Mesendoderm (in vitro differentiated cells): ENCODE measurements at regions not wholly inside any gene's neighbourhood (a gene's known extent, or its start where the extent isn't known, plus 50 kb on each side); places are given as distances from the start of the nearest gene placed in this dataset.

Source experiments
- DNase-seq: peaks from one replicate; pipeline ENCODE4 v3.0.0; 2013
- H2AK5ac ChIP-seq: 2 replicates; pipeline ENCODE4 v1.6.1; 2013; ENCODE audit warnings: low read length, inconsistent platforms
- H2BK120ac ChIP-seq: 2 replicates; pipeline ENCODE4 v1.6.1; 2013; ENCODE audit warnings: low read depth, mild to moderate bottlenecking, low read length, moderate library complexity, mixed read lengths
- H2BK15ac ChIP-seq: replicated peaks from 2 replicates; pipeline ENCODE4 v1.6.1; 2013; ENCODE audit warnings: low read depth, mild to moderate bottlenecking, moderate library complexity
- H2BK5ac ChIP-seq: 2 replicates; pipeline ENCODE4 v1.6.1; 2013; ENCODE audit warnings: low read length, inconsistent platforms
- H3K18ac ChIP-seq: 2 replicates; pipeline ENCODE4 v1.6.1; 2013; ENCODE audit warnings: mild to moderate bottlenecking, low read length, mixed read lengths
- H3K23ac ChIP-seq: one replicate; pipeline ENCODE4 v1.6.1; 2013; ENCODE audit warnings: low read length
- H3K27ac ChIP-seq: 2 replicates; pipeline ENCODE4 v1.5.1; 2013; ENCODE audit warnings: low read depth, mild to moderate bottlenecking, inconsistent platforms, low read length, moderate library complexity
- H3K27me3 ChIP-seq: 2 replicates; pipeline ENCODE4 v1.6.1; 2013; ENCODE audit warnings: low read length, control low read depth, mild to moderate bottlenecking, inconsistent platforms; ENCODE audit not compliant: insufficient read depth, poor library complexity
- H3K36me3 ChIP-seq: 2 replicates; pipeline ENCODE4 v1.6.1; 2013; ENCODE audit warnings: low read length, inconsistent platforms; ENCODE audit not compliant: control insufficient read depth, insufficient read depth
- H3K4ac ChIP-seq: one replicate; pipeline ENCODE4 v1.6.1; 2013; ENCODE audit warnings: low read depth, mild to moderate bottlenecking, low read length, moderate library complexity
- H3K4me1 ChIP-seq: 2 replicates; pipeline ENCODE4 v1.6.1; 2013; ENCODE audit warnings: low read depth, low read length, inconsistent platforms; ENCODE audit not compliant: control insufficient read depth
- H3K4me2 ChIP-seq: 2 replicates; pipeline ENCODE4 v1.6.1; 2013; ENCODE audit warnings: low read length
- H3K4me3 ChIP-seq: 2 replicates; pipeline ENCODE4 v1.5.1; 2013; ENCODE audit warnings: mild to moderate bottlenecking, low read length
- H3K56ac ChIP-seq: one replicate; pipeline ENCODE4 v1.6.1; 2013; ENCODE audit warnings: low read length
- H3K79me1 ChIP-seq: 2 replicates; pipeline ENCODE4 v1.6.1; 2013; ENCODE audit warnings: low read length, inconsistent platforms
- H3K79me2 ChIP-seq: 2 replicates; pipeline ENCODE4 v1.6.1; 2013; ENCODE audit warnings: mild to moderate bottlenecking, low read length; ENCODE audit not compliant: control insufficient read depth, insufficient read depth
- H3K9ac ChIP-seq: 2 replicates; pipeline ENCODE4 v1.6.1; 2013; ENCODE audit warnings: low read length, inconsistent platforms
- H4K5ac ChIP-seq: one replicate; pipeline ENCODE4 v1.6.1; 2013; ENCODE audit warnings: low read length
- H4K8ac ChIP-seq: one replicate; pipeline ENCODE4 v1.6.1; 2013; ENCODE audit warnings: low read depth, mild to moderate bottlenecking, control low read depth, low read length, moderate library complexity
- whole genome bisulfite sequencing: extraction: QIAGEN DNeasy Blood & Tissue Kit; methylation state at CpG from one replicate; pipeline ENCODE4 v1.1.7; 2013; ENCODE audit warnings: low lambda C conversion rate, missing lambda C conversion rate; ENCODE audit not compliant: insufficient coverage; ENCODE audit errors: extremely low coverage; 5-methylcytosine and 5-hydroxymethylcytosine counted together

GRCh38 chr5:167888393-167888792 lies 403.1 kb upstream of the WWC1 start:
- H3K18ac ChIP-seq: no peak overlapping the region
- H2BK15ac ChIP-seq: no peak overlapping the region
- no peaks in the 10 kb centered on the region for H3K79me1 ChIP-seq
- no peak overlapping the region for H2BK120ac ChIP-seq
- no peaks in the 10 kb centered on the region for H3K79me2 ChIP-seq
- no peaks in the 10 kb centered on the region for H3K36me3 ChIP-seq
- H2BK5ac ChIP-seq: no peak overlapping the region
- no peak overlapping the region for H4K5ac ChIP-seq
- no peaks in the 10 kb centered on the region for H3K27me3 ChIP-seq
- H3K4me1 ChIP-seq: no peaks in the 10 kb centered on the region
- H3K27ac ChIP-seq: no peak overlapping the region
- H3K4me3 ChIP-seq: no peak overlapping the region
- no peak overlapping the region for H3K23ac ChIP-seq
- H3K4ac ChIP-seq: no peak overlapping the region
- H3K56ac ChIP-seq: no peak overlapping the region
- H3K4me2 ChIP-seq: no peak overlapping the region
- H3K9ac ChIP-seq: no peak overlapping the region
- no CpG with 5 or more reads among the region's 1 CpG for WGBS
- DNase-seq: no peak
- H4K8ac ChIP-seq: no peak overlapping the region
- no peak overlapping the region for H2AK5ac ChIP-seq

GRCh38 chr5:167889276-167889675 lies 402.2 kb upstream of the WWC1 start:
- no peak overlapping the region for H3K4me3 ChIP-seq
- H3K36me3 ChIP-seq: no peaks in the 10 kb centered on the region
- no peak for DNase-seq
- no peak overlapping the region for H4K5ac ChIP-seq
- H3K9ac ChIP-seq: no peak overlapping the region
- no peaks in the 10 kb centered on the region for H3K79me1 ChIP-seq
- H2BK5ac ChIP-seq: no peak overlapping the region
- WGBS: no CpG with 5 or more reads among the region's 9 CpGs
- no peak overlapping the region for H2BK120ac ChIP-seq
- H3K23ac ChIP-seq: no peak overlapping the region
- H3K4me2 ChIP-seq: no peak overlapping the region
- no peak overlapping the region for H3K18ac ChIP-seq
- no peak overlapping the region for H3K4ac ChIP-seq
- H2AK5ac ChIP-seq: no peak overlapping the region
- no peak overlapping the region for H3K56ac ChIP-seq
- H2BK15ac ChIP-seq: no peak overlapping the region
- H3K79me2 ChIP-seq: no peaks in the 10 kb centered on the region
- no peaks in the 10 kb centered on the region for H3K27me3 ChIP-seq
- no peaks in the 10 kb centered on the region for H3K4me1 ChIP-seq
- no peak overlapping the region for H4K8ac ChIP-seq
- no peak overlapping the region for H3K27ac ChIP-seq

- H2BK5ac ChIP-seq: no peak overlapping the region
- no peak overlapping the region for H3K4ac ChIP-seq
- H2AK5ac ChIP-seq: no peak overlapping the region
- no CpG with 5 or more reads among the region's 3 CpGs for WGBS
- H4K5ac ChIP-seq: no peak overlapping the region
- H3K4me3 ChIP-seq: no peak overlapping the region
- no peaks in the 10 kb centered on the region for H3K79me2 ChIP-seq
- no peak overlapping the region for H3K23ac ChIP-seq
- no peaks in the 10 kb centered on the region for H3K4me1 ChIP-seq
- H3K36me3 ChIP-seq: no peaks in the 10 kb centered on the region
- no peaks in the 10 kb centered on the region for H3K79me1 ChIP-seq
- no peak overlapping the region for H3K56ac ChIP-seq
- H2BK15ac ChIP-seq: no peak overlapping the region
- no peak overlapping the region for H4K8ac ChIP-seq
- H3K9ac ChIP-seq: no peak overlapping the region
- H3K27ac ChIP-seq: no peak overlapping the region
- no peak overlapping the region for H3K4me2 ChIP-seq
- H3K27me3 ChIP-seq: no peaks in the 10 kb centered on the region
- H3K18ac ChIP-seq: no peak overlapping the region
- DNase-seq: no peak
- no peak overlapping the region for H2BK120ac ChIP-seq
These were observed 398.9 kb upstream of the WWC1 start for GRCh38 chr5:167892352-167893115.

GRCh38 chr5:167893271-167893670 lies 398.2 kb upstream of the WWC1 start:
- Histone ChIP-seq H2AK5ac (no peak overlapping the region), H3K56ac (no peak overlapping the region), H3K4me1 (peaks cover under 1% of the 10 kb centered on the region), H3K4me2 (no peak overlapping the region), H3K4me3 (no peak overlapping the region), H3K23ac (no peak overlapping the region), H3K79me2 (no peaks in the 10 kb centered on the region), H3K18ac (no peak overlapping the region), H3K27ac (no peak overlapping the region), H2BK15ac (no peak overlapping the region), H3K79me1 (no peaks in the 10 kb centered on the region), H2BK5ac (no peak overlapping the region), H3K9ac (no peak overlapping the region), H3K4ac (no peak overlapping the region), H2BK120ac (no peak overlapping the region), H3K36me3 (no peaks in the 10 kb centered on the region), H4K5ac (no peak overlapping the region), H3K27me3 (no peaks in the 10 kb centered on the region), H4K8ac (no peak overlapping the region)
- WGBS: no CpG with 5 or more reads among the region's 7 CpGs
- DNase-seq: peak; percentile 19

- Histone ChIP-seq H3K4me1 (peaks cover 9% of the 10 kb centered on the region), H4K5ac (no peak overlapping the region), H2BK5ac (no peak overlapping the region), H3K27ac (no peak overlapping the region), H3K4me3 (no peak overlapping the region), H3K4me2 (no peak overlapping the region), H3K18ac (no peak overlapping the region), H4K8ac (no peak overlapping the region), H3K23ac (no peak overlapping the region), H2BK120ac (no peak overlapping the region), H3K9ac (no peak overlapping the region), H3K36me3 (no peaks in the 10 kb centered on the region), H3K27me3 (no peaks in the 10 kb centered on the region), H3K79me1 (no peaks in the 10 kb centered on the region), H3K56ac (no peak overlapping the region), H3K4ac (no peak overlapping the region), H3K79me2 (no peaks in the 10 kb centered on the region), H2AK5ac (no peak overlapping the region), H2BK15ac (no peak overlapping the region)
- no CpG with 5 or more reads among the region's 4 CpGs for WGBS
- DNase-seq: no peak
These were observed 396.6 kb upstream of the WWC1 start for GRCh38 chr5:167894631-167895472.
